GM12873 (cell line): ENCODE measurements at regions not wholly inside any gene's neighbourhood (a gene's known extent, or its start where the extent isn't known, plus 50 kb on each side); places are given as distances from the start of the nearest gene placed in this dataset.
A peak's percentile ranks its signal among the peaks of the same experiment; 100 is the strongest.

ENCODE experiments used
- TF ChIP-seq, protein P1 (sequence below): IDR thresholded peaks from 2 replicates; pipeline ENCODE4 v1.5.1; 2012; ENCODE audit warnings: low read depth, mild to moderate bottlenecking, moderate library complexity, low read length, control low read depth; ENCODE audit not compliant: insufficient read depth; ENCODE audit errors: missing control alignments

DNA sequence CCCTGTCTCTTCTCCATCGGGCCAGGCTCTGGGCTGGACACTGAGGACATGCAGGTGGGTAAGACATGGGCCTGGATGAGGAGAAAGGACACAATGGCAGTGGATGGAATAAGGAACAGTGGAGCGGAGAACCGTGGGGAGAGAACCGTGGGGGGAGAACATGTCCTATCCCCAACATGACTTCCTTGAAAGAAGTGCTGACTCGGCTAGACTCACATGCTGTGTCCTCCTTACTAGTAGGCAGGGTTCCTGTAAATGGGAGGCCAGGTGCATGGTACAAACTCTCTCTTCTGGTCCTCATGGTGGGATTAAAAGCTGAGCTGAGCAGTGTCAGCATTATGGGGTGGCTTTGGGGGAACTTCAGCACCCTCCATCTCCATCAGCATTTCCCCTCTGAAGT, 137.4 kb upstream of the CSF3R start:
- TF ChIP-seq, protein P1, sequence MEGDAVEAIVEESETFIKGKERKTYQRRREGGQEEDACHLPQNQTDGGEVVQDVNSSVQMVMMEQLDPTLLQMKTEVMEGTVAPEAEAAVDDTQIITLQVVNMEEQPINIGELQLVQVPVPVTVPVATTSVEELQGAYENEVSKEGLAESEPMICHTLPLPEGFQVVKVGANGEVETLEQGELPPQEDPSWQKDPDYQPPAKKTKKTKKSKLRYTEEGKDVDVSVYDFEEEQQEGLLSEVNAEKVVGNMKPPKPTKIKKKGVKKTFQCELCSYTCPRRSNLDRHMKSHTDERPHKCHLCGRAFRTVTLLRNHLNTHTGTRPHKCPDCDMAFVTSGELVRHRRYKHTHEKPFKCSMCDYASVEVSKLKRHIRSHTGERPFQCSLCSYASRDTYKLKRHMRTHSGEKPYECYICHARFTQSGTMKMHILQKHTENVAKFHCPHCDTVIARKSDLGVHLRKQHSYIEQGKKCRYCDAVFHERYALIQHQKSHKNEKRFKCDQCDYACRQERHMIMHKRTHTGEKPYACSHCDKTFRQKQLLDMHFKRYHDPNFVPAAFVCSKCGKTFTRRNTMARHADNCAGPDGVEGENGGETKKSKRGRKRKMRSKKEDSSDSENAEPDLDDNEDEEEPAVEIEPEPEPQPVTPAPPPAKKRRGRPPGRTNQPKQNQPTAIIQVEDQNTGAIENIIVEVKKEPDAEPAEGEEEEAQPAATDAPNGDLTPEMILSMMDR: no peak

DNA sequence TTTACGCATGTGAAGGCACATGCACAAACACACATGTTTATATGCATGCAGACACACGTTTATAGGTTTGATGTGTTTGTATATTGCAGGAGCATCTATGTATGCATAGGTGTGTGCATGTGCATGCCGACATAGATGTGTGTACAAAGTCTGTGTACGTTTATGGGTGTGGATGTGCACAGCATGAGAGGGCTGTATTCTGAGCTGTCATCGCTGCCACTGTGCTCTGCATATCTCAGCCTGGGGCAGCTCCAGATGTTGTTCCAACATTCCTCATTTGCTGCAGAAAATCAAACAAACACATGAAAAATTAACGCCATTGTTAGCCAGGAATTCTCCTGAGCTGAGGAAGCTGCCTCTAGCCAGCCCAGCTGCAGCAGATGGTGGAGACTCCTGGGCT, 132.3 kb upstream of the CSF3R start:
- TF ChIP-seq, protein P1: no peak

DNA sequence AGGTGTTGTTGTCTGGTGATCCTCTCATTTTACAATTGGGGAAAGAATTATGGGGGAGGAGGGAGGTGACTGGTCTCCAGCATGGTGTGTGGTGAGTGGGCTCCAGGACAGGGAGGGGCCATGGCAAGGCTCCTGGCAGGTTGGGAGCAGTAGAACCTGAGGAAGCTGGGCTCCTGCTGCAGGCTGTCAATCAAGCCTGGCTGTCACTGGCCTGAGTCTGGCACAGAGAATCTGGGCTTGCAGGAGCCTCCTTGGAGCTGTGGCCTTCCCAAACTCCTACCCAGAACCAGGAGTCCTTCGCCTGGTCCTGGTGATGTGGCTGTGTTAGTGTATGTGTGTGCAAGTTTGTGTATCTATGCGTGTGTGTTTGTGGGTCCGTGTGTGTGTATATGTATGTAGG, 131.9 kb upstream of the CSF3R start:
- TF ChIP-seq, protein P1: no peak

DNA sequence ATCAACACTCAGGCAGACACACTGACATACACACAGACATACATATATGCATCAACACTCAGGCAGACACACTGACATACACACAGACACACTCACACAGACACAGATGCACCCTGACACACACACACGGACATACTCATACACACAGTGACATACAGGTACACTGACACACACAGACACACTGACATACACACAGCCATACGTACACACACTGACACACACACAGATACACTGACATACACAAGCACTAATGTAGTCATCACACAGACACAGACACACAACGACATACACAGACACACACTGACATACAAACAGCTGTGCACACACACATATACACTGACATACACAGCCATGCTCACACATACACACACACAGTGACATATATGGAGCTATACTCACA, 131.0 kb upstream of the CSF3R start:
- TF ChIP-seq, protein P1: no peak

DNA sequence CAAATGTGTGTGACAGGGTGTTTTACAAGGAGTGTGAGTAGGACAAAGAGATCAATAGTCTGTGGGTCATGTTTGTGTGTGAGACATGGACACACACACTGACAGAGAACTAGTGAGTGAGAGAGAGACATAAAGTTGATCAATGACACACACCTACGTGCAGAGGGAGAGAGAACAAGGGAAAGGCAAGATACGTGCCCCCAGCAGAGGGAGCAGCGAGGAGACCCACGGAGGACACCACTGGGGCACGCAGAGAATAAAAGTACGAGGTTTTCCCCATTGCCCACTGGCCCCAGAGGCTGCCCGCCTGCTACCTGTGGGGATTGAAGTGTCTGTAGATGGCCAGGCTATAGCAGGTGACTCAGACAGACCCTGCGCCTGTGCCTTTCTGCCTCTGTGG, 130.2 kb upstream of the CSF3R start:
- TF ChIP-seq, protein P1: no peak

DNA sequence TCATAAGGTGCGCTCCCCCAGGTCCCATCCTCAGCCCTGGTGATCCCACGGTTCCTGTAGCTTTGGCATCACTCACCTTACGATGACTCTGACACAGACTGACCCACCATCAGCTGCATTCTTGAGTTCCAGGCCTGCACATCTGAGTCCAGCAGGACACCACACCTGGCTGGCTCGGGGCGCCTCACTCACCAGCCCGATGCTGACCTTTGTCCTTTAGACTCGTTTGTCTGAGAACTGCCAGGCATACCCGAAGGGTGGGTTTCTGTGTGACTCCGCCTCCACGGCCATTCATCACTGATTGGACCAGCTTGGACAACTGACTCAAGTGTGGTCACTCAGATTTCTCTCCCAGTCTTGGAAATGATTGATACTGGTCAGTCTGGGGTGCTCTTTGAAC, 129.4 kb upstream of the CSF3R start:
- TF ChIP-seq, protein P1: no peak

DNA sequence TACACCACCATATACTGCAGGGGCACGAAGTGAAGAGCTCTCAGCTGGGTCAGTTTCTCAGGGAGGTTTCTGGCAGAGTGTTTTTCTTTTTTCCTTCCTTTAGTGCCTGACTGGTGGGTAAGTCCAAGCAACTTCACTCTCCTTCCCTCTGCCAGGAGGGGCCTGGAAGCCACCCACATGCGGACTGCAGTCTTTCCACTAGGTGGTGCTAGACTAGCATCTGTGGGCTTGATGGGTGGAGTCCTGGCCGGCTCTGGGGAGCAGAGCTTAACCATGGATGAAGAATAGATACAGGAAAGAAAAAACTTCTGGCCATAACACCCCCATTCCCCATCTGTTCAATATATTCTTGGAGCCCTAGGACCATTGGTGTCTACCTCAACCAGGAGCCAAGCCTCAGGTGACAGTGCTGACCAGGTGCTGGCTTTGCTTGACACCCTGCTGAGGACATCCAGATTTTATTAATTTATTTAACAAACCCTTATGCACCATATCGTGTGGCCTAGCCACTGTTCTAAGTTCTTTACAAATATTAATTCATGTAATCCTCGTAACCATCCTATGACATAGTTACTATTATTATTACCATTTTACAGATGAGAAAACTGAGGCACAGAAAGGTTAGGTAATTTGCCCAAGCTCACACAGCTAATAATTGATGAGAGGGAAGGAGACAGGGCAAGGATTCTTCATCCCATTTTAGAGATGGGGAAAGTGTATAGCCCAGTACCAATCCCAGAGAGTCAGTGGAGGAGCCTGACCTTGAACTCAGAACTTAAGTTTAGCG, 126.7 kb upstream of the CSF3R start:
- TF ChIP-seq, protein P1: peak; percentile 88
